Thyroid gland (tissue), 4 donors: ENCODE measurements at regions not wholly inside any gene's neighbourhood (a gene's known extent, or its start where the extent isn't known, plus 50 kb on each side); places are given as distances from the start of the nearest gene placed in this dataset.
"Not testable (repeated sequence)": the region's sequence is repeated elsewhere in the genome, so short reads cannot be mapped to it uniquely, and the experiment has no call there.

Experiments used
- DNase-seq, 2 donors: peaks; one replicate each; pipeline ENCODE4 v3.0.0-alpha.2; 2019
- H3K27ac ChIP-seq, 3 donors: fragments of 200-600 bp; sonication (generic); 1 replicate in 2 of 3; 2 replicates in 1 of 3; pipeline ENCODE4 v1.5.1; 2016 to 2019; ENCODE audit warnings: mild to moderate bottlenecking in 1 of 3, moderate library complexity in 1 of 3
- H3K27me3 ChIP-seq: fragments of 200-600 bp; sonication (generic); one replicate; pipeline ENCODE4 v1.5.1; 2019
- H3K36me3 ChIP-seq, 2 donors: fragments of 200-600 bp; sonication (generic); one replicate each; pipeline ENCODE4 v1.5.1; 2016 to 2019
- H3K4me1 ChIP-seq, 2 donors: fragments of 200-600 bp; sonication (generic); one replicate each; pipeline ENCODE4 v1.5.1; 2017 to 2019
- H3K4me3 ChIP-seq, 3 donors: fragments of 200-600 bp; sonication (generic); replicated peaks in 1 of 3; 1 replicate in 2 of 3; 2 replicates in 1 of 3; pipeline ENCODE4 v1.5.1; 2016; ENCODE audit warnings: mild to moderate bottlenecking in 1 of 3
- H3K9me3 ChIP-seq: fragments of 200-600 bp; sonication (generic); one replicate; pipeline ENCODE4 v1.5.1; 2017
- POLR2A ChIP-seq, 2 donors: fragments of 450-650 bp; IDR thresholded peaks; one replicate each; pipeline ENCODE4 v1.6.1; 2017; ENCODE audit warnings: antibody characterized with exemption in 2 of 2, mild to moderate bottlenecking in 2 of 2, moderate library complexity in 1 of 2
- WGBS, 2 donors: methylation state at CpG; one replicate each; pipeline ENCODE4 v1.1.5; 2017; 5-methylcytosine and 5-hydroxymethylcytosine counted together
- intact Hi-C: fragments of 100-400 bp; cut with DNase I; formaldehyde crosslinking; loops from one replicate; pipeline ENCODE4 v1.15.1; 2023
- TF ChIP-seq, protein P1 (sequence below), 6 experiments: fragments of 200-600 bp in 3 of 6; fragments of 450-650 bp in 3 of 6; sonication (generic) in 3 of 6; IDR thresholded peaks; one replicate each; pipeline ENCODE4 v1.5.1; 2016 to 2019; ENCODE audit warnings: antibody characterized with exemption in 6 of 6, mild to moderate bottlenecking in 2 of 6, inconsistent platforms in 1 of 6, moderate library complexity in 1 of 6

DNA sequence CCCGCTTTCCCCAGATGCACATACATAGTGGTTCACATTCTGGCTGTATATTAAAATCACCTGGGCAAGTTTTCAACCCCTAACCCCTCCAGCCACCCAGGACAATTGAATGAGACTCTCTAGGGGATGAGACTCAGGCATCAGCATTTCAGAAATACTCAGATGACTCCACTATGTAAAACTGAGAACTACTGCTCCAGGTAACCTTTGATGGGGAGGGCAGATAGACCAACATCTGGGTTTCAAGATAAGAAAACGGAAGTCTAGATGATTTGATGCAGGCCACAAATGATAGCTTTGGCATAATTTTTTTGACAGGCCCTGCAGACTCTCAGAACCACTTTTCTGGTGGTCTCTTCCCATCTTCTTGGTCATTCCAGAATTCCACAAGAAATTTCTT, 341.1 kb downstream of the EMP1 start:
- TF ChIP-seq POLR2A (IDR thresholded peaks at IDR 0.05) = no peak
- TF ChIP-seq, protein P1, sequence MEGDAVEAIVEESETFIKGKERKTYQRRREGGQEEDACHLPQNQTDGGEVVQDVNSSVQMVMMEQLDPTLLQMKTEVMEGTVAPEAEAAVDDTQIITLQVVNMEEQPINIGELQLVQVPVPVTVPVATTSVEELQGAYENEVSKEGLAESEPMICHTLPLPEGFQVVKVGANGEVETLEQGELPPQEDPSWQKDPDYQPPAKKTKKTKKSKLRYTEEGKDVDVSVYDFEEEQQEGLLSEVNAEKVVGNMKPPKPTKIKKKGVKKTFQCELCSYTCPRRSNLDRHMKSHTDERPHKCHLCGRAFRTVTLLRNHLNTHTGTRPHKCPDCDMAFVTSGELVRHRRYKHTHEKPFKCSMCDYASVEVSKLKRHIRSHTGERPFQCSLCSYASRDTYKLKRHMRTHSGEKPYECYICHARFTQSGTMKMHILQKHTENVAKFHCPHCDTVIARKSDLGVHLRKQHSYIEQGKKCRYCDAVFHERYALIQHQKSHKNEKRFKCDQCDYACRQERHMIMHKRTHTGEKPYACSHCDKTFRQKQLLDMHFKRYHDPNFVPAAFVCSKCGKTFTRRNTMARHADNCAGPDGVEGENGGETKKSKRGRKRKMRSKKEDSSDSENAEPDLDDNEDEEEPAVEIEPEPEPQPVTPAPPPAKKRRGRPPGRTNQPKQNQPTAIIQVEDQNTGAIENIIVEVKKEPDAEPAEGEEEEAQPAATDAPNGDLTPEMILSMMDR (IDR thresholded peaks at IDR 0.05) = no peak
- intact Hi-C loops = no loop called here
- no peaks in the 10 kb centered on the region for H3K36me3 ChIP-seq
- peaks cover 4 to 5% of the 10 kb centered on the region in 2 donors for H3K4me1 ChIP-seq
- WGBS, 2 donors = 86 to 89% methylated on average over 2 of the region's 2 CpGs
- no peaks in the 10 kb centered on the region for H3K9me3 ChIP-seq
- DNase-seq = no peak
- H3K27ac ChIP-seq = no peak overlapping the region
- H3K4me3 ChIP-seq = no peak overlapping the region
- H3K27me3 ChIP-seq = no peaks in the 10 kb centered on the region

DNA sequence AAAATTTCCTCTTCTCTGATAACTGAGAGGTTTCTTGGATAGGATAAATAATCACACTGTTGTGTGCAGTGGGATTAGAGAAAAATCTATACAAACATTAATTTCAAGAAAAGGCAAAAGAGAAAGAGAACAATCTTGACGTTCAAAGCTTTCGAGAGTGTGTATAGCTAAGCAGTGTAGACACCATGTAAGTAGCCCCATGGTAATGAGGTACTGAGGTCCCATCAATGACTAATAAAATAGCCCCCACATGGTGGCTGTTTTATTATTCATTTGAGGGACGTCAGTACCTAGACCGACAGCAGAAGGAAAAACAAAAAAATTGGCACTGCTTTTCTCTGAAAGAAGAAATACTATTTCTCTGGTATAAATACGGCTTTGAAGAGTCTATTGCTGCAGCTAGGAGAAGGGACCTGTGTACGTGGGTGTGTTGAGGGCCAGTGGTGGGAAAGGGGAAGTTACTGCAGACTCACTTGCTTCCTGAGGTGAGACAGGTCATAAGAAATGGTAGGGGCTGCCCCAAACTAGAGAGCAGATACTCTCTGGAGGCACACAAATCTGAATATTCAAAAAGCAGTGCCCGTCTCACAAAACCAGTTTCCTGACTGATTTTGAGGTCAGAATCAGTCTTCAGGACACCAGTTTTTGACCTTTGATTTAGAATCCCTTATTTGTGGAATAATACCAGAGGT, 339.8 kb downstream of the EMP1 start:
- H3K4me1 ChIP-seq = peaks cover 4 to 5% of the 10 kb centered on the region in 2 donors
- intact Hi-C loops = no loop called here
- WGBS, 2 donors = 75 to 78% methylated on average over 7 of the region's 7 CpGs
- TF ChIP-seq, protein P1 (IDR thresholded peaks at IDR 0.05) = no peak
- TF ChIP-seq POLR2A (IDR thresholded peaks at IDR 0.05) = no peak
- no peak overlapping the region for H3K4me3 ChIP-seq
- no peak for DNase-seq
- no peaks in the 10 kb centered on the region for H3K36me3 ChIP-seq
- no peaks in the 10 kb centered on the region for H3K9me3 ChIP-seq
- no peaks in the 10 kb centered on the region for H3K27me3 ChIP-seq
- no peak overlapping the region for H3K27ac ChIP-seq

DNA sequence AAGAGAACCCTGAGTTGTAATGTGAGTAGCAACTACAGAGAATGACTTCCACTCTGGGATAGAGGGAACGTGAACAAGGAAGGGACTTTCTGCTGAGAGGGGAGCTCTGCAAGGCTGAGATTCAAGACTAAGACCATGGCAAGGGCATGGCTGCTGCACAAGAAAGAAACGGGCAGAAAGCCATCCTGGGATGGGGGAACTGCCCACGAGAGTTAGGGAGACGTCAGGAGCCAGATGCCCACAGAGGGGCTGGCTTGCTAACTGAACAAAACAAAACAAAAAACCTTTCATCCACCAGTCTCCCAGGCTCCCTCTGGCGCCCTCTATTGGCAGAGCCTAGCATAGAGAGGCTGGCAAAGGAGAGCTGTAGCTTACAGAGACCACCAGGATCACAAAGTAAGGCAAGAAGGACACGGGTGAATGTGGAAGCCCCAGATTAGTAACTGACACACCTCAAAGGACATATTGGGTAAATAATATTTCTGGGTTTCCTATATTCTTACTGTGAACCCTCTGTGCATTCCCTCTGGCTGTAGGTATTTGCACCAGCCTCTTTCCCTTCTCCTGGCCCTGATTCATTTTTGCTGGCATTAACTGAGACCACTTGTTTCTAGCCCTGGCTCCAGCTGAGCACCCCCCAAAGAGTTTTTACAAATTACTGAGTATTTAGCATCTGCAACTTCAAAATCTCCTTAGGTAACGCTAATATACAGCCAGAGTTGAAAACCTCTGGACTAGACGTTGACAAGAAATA, 338.3 kb downstream of the EMP1 start:
- Histone ChIP-seq H3K4me1 (peaks cover 5 to 6% of the 10 kb centered on the region in 2 donors), H3K27ac (no peak overlapping the region), H3K4me3 (no peak overlapping the region), H3K27me3 (no peaks in the 10 kb centered on the region), H3K9me3 (no peaks in the 10 kb centered on the region), H3K36me3 (no peaks in the 10 kb centered on the region)
- intact Hi-C loops = loop anchor here (5.0 kb wide), 2 partner anchors 168 to 258 kb away; no protein-coding TSS in a partner anchor
- peak; percentile 71 to 81 for DNase-seq
- TF ChIP-seq, protein P1 (IDR thresholded peaks at IDR 0.05) = peak; percentile 62 to 94 (median 83)
- no peak for TF ChIP-seq POLR2A (IDR thresholded peaks at IDR 0.05)
- WGBS, 2 donors = 38% methylated on average over 8 of the region's 8 CpGs

DNA sequence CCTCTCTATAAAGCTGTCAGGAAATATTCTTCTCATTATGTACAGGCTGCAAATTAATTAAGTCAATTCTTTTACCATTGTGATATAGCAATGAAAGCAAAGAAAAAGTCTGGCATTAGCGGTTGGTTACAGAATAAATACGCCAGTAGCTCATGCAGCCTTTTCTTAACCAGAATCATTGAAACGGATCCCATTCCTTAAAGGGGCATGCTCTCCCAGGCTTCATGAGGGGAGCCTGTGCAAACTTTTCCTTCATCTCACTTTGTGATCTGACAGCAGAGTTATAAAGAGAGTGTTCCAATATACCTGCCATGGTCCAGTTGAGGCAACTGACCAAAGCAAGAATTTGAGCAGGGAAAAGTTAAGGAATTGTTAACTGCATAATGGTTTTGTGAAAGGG, 337.7 kb downstream of the EMP1 start:
- no peak for DNase-seq
- intact Hi-C loops = loop anchor here (5.0 kb wide), 2 partner anchors 167 to 257 kb away; no protein-coding TSS in a partner anchor
- no peaks in the 10 kb centered on the region for H3K27me3 ChIP-seq
- H3K4me3 ChIP-seq = no peak overlapping the region
- 24 to 36% methylated on average over 3 of the region's 3 CpGs for WGBS, 2 donors
- H3K27ac ChIP-seq = no peak overlapping the region
- no peaks in the 10 kb centered on the region for H3K9me3 ChIP-seq
- no peaks in the 10 kb centered on the region for H3K36me3 ChIP-seq
- TF ChIP-seq, protein P1 (IDR thresholded peaks at IDR 0.05) = no peak
- no peak for TF ChIP-seq POLR2A (IDR thresholded peaks at IDR 0.05)
- peaks cover 5 to 6% of the 10 kb centered on the region in 2 donors for H3K4me1 ChIP-seq

DNA sequence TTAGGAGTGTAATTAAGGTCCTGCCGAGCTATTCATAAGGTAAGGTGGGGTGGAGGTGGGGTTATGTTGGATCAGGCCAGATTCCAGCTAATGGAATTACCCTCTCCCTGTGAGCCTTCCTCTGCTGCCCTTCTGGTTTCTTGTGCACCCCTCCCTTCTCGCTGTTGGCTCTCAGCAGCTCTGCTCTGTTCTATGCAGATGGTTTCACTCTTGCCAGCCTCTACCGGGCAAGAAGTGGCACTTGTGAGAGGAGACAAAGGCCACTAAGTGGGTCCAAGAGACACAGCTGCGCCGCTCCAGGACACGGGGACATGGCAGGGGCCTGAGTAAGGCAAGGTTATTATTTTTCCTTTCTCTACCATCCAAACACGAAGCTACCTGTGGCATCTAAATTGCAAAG, 334.4 kb downstream of the EMP1 start:
- DNase-seq = peak; percentile 78 to 81
- Histone ChIP-seq H3K27me3 (no peaks in the 10 kb centered on the region), H3K9me3 (no peaks in the 10 kb centered on the region), H3K36me3 (no peaks in the 10 kb centered on the region), H3K4me3 (no peak overlapping the region), H3K27ac (no peak overlapping the region), H3K4me1 (peaks cover 5 to 6% of the 10 kb centered on the region in 2 donors)
- intact Hi-C loops = loop anchor here (5.0 kb wide), 2 partner anchors 164 to 254 kb away; no protein-coding TSS in a partner anchor
- TF ChIP-seq, protein P1 (IDR thresholded peaks at IDR 0.05) = no peak
- TF ChIP-seq POLR2A (IDR thresholded peaks at IDR 0.05) = no peak
- 29 to 43% methylated on average over 7 of the region's 7 CpGs for WGBS, 2 donors

DNA sequence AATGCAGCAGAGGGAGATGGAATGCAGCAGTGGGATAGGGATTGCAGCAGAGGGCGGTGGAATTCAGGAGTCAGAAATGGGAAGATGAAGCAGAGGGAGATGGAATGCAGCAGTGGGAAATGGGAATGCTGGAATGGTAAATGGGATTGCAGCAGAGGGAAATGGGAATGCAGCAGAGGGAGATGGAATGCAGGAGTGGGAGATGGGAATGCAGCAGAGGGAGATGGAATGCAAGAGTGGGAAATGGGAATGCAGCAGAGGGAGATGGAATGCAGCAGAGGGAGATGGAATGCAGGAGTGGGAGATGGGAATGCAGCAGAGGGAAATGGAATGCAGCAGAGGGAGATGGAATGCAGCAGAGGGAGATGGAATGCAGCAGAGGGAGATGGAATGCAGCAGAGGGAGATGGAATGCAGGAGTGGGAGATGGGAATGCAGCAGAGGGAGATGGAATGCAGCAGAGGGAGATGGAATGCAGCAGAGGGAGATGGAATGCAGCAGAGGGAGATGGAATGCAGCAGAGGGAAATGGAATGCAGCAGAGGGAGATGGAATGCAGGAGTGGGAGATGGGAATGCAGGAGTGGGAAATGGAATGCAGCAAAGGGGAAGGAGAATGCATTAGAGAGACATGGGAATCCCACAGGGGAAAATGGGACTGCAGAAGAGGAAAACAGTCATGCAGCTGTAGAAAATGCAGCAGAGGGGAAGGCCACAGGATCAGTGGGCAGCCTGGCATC, 329.8 kb downstream of the EMP1 start:
- H3K4me3 ChIP-seq, DNase-seq, H3K27ac ChIP-seq, intact Hi-C loops, H3K36me3 ChIP-seq, H3K27me3 ChIP-seq, H3K9me3 ChIP-seq, H3K4me1 ChIP-seq: not testable (repeated sequence)
- WGBS, 2 donors = 83 to 86% methylated on average over 1 of the region's 1 CpG
